ENCODE measurements at regions not wholly inside any gene's neighbourhood (a gene's known extent, or its start where the extent isn't known, plus 50 kb on each side); places are given as distances from the start of the nearest gene placed in this dataset.

GRCh38 chr5:167643631-167644280 lies 647.7 kb upstream of the WWC1 start:
- no peak for TF ChIP-seq CTCF (conservative IDR thresholded peaks at IDR 0.05)
- H3K27ac ChIP-seq: no peak overlapping the region

- TF ChIP-seq CTCF (conservative IDR thresholded peaks at IDR 0.05): no peak
- no peak overlapping the region for H3K27ac ChIP-seq
Observed at GRCh38 chr5:167644619-167645018, 646.8 kb upstream of the WWC1 start.

- TF ChIP-seq CTCF (conservative IDR thresholded peaks at IDR 0.05): no peak
- H3K27ac ChIP-seq: no peak overlapping the region
Observed at GRCh38 chr5:167649471-167649870, 642.0 kb upstream of the WWC1 start.

GRCh38 chr5:167652690-167653089 lies 638.8 kb upstream of the WWC1 start:
- H3K27ac ChIP-seq: no peak overlapping the region
- no peak for TF ChIP-seq CTCF (conservative IDR thresholded peaks at IDR 0.05)

- TF ChIP-seq CTCF (conservative IDR thresholded peaks at IDR 0.05): no peak
- H3K27ac ChIP-seq: no peak overlapping the region
Observed at GRCh38 chr5:167653645-167654106, 637.8 kb upstream of the WWC1 start.

- no peak overlapping the region for H3K27ac ChIP-seq
- TF ChIP-seq CTCF (conservative IDR thresholded peaks at IDR 0.05): no peak
Observed at GRCh38 chr5:167657016-167657415, 634.4 kb upstream of the WWC1 start.

- no peak overlapping the region for H3K27ac ChIP-seq
- no peak for TF ChIP-seq CTCF (conservative IDR thresholded peaks at IDR 0.05)
Observed at GRCh38 chr5:167658889-167659288, 632.6 kb upstream of the WWC1 start.
